Suprapubic skin (tissue), 4 donors: ENCODE measurements at regions not wholly inside any gene's neighbourhood (a gene's known extent, or its start where the extent isn't known, plus 50 kb on each side); places are given as distances from the start of the nearest gene placed in this dataset.

ENCODE experiments used
- EP300 ChIP-seq: sonication (generic); formaldehyde crosslinking; IDR thresholded peaks from one replicate; pipeline ENCODE4 v1.6.1; 2017; ENCODE audit warnings: antibody characterized with exemption
- POLR2AphosphoS5 ChIP-seq, 3 donors: sonication (generic); formaldehyde crosslinking; IDR thresholded peaks; one replicate each; pipeline ENCODE4 v1.6.1; 2017; ENCODE audit warnings: antibody characterized with exemption in 3 of 3
- TF ChIP-seq, protein P1 (sequence below), 2 donors: fragments of 200-600 bp in 1 of 2; fragments of 450-650 bp in 1 of 2; sonication (generic) in 1 of 2; IDR thresholded peaks; one replicate each; pipeline ENCODE4 v1.5.1; 2016 to 2019; ENCODE audit warnings: antibody characterized with exemption in 2 of 2, mild to moderate bottlenecking in 1 of 2, moderate library complexity in 1 of 2

DNA sequence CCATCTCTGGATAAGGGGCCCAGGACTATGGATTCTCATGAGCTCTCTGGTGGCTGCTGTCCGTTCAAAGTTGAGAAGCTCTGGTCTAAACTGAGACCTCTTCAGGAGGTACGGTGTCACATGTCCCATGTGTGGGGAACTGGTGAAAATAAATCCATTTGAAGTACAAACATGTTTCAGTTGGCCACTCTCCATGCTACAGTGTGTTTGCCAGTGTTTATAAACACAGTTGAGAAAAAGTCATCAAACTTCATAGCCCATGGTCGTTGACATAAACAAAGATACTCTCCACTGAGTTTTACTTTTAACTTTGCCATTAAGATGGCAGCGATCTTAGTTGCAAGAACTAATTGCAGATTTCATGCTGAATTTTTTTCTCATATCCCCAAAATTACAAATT, 72.8 kb downstream of the PSMG1 start:
- TF ChIP-seq, protein P1, sequence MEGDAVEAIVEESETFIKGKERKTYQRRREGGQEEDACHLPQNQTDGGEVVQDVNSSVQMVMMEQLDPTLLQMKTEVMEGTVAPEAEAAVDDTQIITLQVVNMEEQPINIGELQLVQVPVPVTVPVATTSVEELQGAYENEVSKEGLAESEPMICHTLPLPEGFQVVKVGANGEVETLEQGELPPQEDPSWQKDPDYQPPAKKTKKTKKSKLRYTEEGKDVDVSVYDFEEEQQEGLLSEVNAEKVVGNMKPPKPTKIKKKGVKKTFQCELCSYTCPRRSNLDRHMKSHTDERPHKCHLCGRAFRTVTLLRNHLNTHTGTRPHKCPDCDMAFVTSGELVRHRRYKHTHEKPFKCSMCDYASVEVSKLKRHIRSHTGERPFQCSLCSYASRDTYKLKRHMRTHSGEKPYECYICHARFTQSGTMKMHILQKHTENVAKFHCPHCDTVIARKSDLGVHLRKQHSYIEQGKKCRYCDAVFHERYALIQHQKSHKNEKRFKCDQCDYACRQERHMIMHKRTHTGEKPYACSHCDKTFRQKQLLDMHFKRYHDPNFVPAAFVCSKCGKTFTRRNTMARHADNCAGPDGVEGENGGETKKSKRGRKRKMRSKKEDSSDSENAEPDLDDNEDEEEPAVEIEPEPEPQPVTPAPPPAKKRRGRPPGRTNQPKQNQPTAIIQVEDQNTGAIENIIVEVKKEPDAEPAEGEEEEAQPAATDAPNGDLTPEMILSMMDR (IDR thresholded peaks at IDR 0.05): no peak
- no peak for TF ChIP-seq EP300
- no peak for TF ChIP-seq POLR2AphosphoS5 (IDR thresholded peaks at IDR 0.05)
